ENCODE measurements at regions not wholly inside any gene's neighbourhood (a gene's known extent, or its start where the extent isn't known, plus 50 kb on each side); places are given as distances from the start of the nearest gene placed in this dataset.

GRCh38 chrX:5341902-5342301, 886.8 kb downstream of the NLGN4X start:
- DNase-seq (peak in 1 of 5 donors; percentile 1), FAIRE-seq (no peak)
- no peak for TF ChIP-seq CTCF (IDR thresholded peaks at IDR 0.05; ENCODE audit: borderline replicate concordance, extremely low read depth, insufficient read depth)
- Histone ChIP-seq H3K4me3 (ENCODE audit: low read length in 3 of 3) (no peak overlapping the region), H3K27ac (ENCODE audit: low read depth in 2 of 2, low read length in 2 of 2) (no peak overlapping the region), H3K27me3 (ENCODE audit: control insufficient read depth, insufficient read depth, low read length) (no peaks in the 10 kb centered on the region), H3K4me1 (ENCODE audit: control insufficient read depth in 2 of 3, insufficient read depth in 2 of 3, low read depth in 1 of 3, low read length in 3 of 3) (no peaks in the 10 kb centered on the region), H3K9me3 (ENCODE audit: control insufficient read depth in 2 of 3, insufficient read depth in 1 of 3, low read length in 3 of 3) (no peaks in the 10 kb centered on the region), H3K36me3 (ENCODE audit: control insufficient read depth in 2 of 3, insufficient read depth in 3 of 3, low read length in 3 of 3) (no peaks in the 10 kb centered on the region), H3K9ac (ENCODE audit: low read length in 3 of 3) (no peak overlapping the region)
- intact Hi-C loops (cut with DNase I), result no loop called here

- no peak for TF ChIP-seq CTCF (IDR thresholded peaks at IDR 0.05; ENCODE audit: borderline replicate concordance, extremely low read depth, insufficient read depth)
- no peaks in the 10 kb centered on the region for H3K9me3 ChIP-seq (ENCODE audit: control insufficient read depth in 2 of 3, insufficient read depth in 1 of 3, low read length in 3 of 3)
- intact Hi-C loops (cut with DNase I), result no loop called here
- DNase-seq (no peak), FAIRE-seq (no peak)
- H3K4me3 ChIP-seq (ENCODE audit: low read length in 3 of 3), result no peak overlapping the region
- H3K36me3 ChIP-seq (ENCODE audit: control insufficient read depth in 2 of 3, insufficient read depth in 3 of 3, low read length in 3 of 3), result no peaks in the 10 kb centered on the region
- H3K27ac ChIP-seq (ENCODE audit: low read depth in 2 of 2, low read length in 2 of 2), result no peak overlapping the region
- H3K4me1 ChIP-seq (ENCODE audit: control insufficient read depth in 2 of 3, insufficient read depth in 2 of 3, low read depth in 1 of 3, low read length in 3 of 3), result no peaks in the 10 kb centered on the region
- H3K27me3 ChIP-seq (ENCODE audit: control insufficient read depth, insufficient read depth, low read length), result no peaks in the 10 kb centered on the region
- H3K9ac ChIP-seq (ENCODE audit: low read length in 3 of 3), result no peak overlapping the region
Measured at GRCh38 chrX:5337160-5337559, 891.5 kb downstream of the NLGN4X start.

GRCh38 chrX:5324546-5324945, 904.1 kb downstream of the NLGN4X start:
- no peaks in the 10 kb centered on the region for H3K4me1 ChIP-seq (ENCODE audit: control insufficient read depth in 2 of 3, insufficient read depth in 2 of 3, low read depth in 1 of 3, low read length in 3 of 3)
- no peaks in the 10 kb centered on the region for H3K36me3 ChIP-seq (ENCODE audit: control insufficient read depth in 2 of 3, insufficient read depth in 3 of 3, low read length in 3 of 3)
- H3K27ac ChIP-seq (ENCODE audit: low read depth in 2 of 2, low read length in 2 of 2), result no peak overlapping the region
- no peaks in the 10 kb centered on the region for H3K27me3 ChIP-seq (ENCODE audit: control insufficient read depth, insufficient read depth, low read length)
- no peak for FAIRE-seq
- no peak for DNase-seq
- intact Hi-C loops (cut with DNase I), result no loop called here
- H3K9me3 ChIP-seq (ENCODE audit: control insufficient read depth in 2 of 3, insufficient read depth in 1 of 3, low read length in 3 of 3), result no peaks in the 10 kb centered on the region
- no peak overlapping the region for H3K9ac ChIP-seq (ENCODE audit: low read length in 3 of 3)
- TF ChIP-seq CTCF (IDR thresholded peaks at IDR 0.05; ENCODE audit: borderline replicate concordance, extremely low read depth, insufficient read depth), result no peak
- H3K4me3 ChIP-seq (ENCODE audit: low read length in 3 of 3), result no peak overlapping the region

- Histone ChIP-seq H3K36me3 (ENCODE audit: control insufficient read depth in 2 of 3, insufficient read depth in 3 of 3, low read length in 3 of 3) (no peaks in the 10 kb centered on the region), H3K4me1 (ENCODE audit: control insufficient read depth in 2 of 3, insufficient read depth in 2 of 3, low read depth in 1 of 3, low read length in 3 of 3) (no peaks in the 10 kb centered on the region), H3K4me3 (ENCODE audit: low read length in 3 of 3) (no peak overlapping the region), H3K9ac (ENCODE audit: low read length in 3 of 3) (no peak overlapping the region), H3K9me3 (ENCODE audit: control insufficient read depth in 2 of 3, insufficient read depth in 1 of 3, low read length in 3 of 3) (no peaks in the 10 kb centered on the region), H3K27me3 (ENCODE audit: control insufficient read depth, insufficient read depth, low read length) (no peaks in the 10 kb centered on the region), H3K27ac (ENCODE audit: low read depth in 2 of 2, low read length in 2 of 2) (no peak overlapping the region)
- intact Hi-C loops (cut with DNase I), result no loop called here
- FAIRE-seq, result peak; percentile 37
- TF ChIP-seq CTCF (IDR thresholded peaks at IDR 0.05; ENCODE audit: borderline replicate concordance, extremely low read depth, insufficient read depth), result no peak
- DNase-seq, result no peak
Measured at GRCh38 chrX:5314148-5314547, 914.5 kb downstream of the NLGN4X start.
